ENCODE measurements at regions not wholly inside any gene's neighbourhood (a gene's known extent, or its start where the extent isn't known, plus 50 kb on each side); places are given as distances from the start of the nearest gene placed in this dataset.

- Histone ChIP-seq H3K4me3 (no peak overlapping the region), H3K27ac (no peak overlapping the region), H3K9me3 (no peaks in the 10 kb centered on the region), H3K36me3 (no peaks in the 10 kb centered on the region), H3K27me3 (no peaks in the 10 kb centered on the region), H3K4me1 (no peaks in the 10 kb centered on the region)
- 25 to 50% methylated on average over 1 of the region's 1 CpG for WGBS, 2 donors
- intact Hi-C loops (cut with DNase I) = no loop called here
- no peak for TF ChIP-seq CTCF (IDR thresholded peaks at IDR 0.05)
- DNase-seq = no peak
Measured at GRCh38 chr5:158390577-158390976, 531.6 kb upstream of the CLINT1 start.

GRCh38 chr5:158389786-158390185 lies 530.8 kb upstream of the CLINT1 start:
- Histone ChIP-seq H3K27ac (no peak overlapping the region), H3K36me3 (no peaks in the 10 kb centered on the region), H3K4me3 (no peak overlapping the region), H3K27me3 (no peaks in the 10 kb centered on the region), H3K4me1 (no peaks in the 10 kb centered on the region), H3K9me3 (no peaks in the 10 kb centered on the region)
- no peak for DNase-seq
- intact Hi-C loops (cut with DNase I) = no loop called here
- TF ChIP-seq POLR2A (IDR thresholded peaks at IDR 0.05) (no peak), CTCF (IDR thresholded peaks at IDR 0.05) (no peak)
- 51 to 70% methylated on average over 4 of the region's 4 CpGs for WGBS, 2 donors

- no peaks in the 10 kb centered on the region for H3K36me3 ChIP-seq
- WGBS, 2 donors = 82 to 89% methylated on average over 9 of the region's 9 CpGs
- TF ChIP-seq CTCF (IDR thresholded peaks at IDR 0.05) (no peak), POLR2A (IDR thresholded peaks at IDR 0.05) (no peak)
- no peak for DNase-seq
- no peak overlapping the region for H3K4me3 ChIP-seq
- H3K4me1 ChIP-seq = peaks cover 6 to 14% (median 8%) of the 10 kb centered on the region in 3 donors
- intact Hi-C loops (cut with DNase I) = no loop called here
- no peaks in the 10 kb centered on the region for H3K27me3 ChIP-seq
- H3K27ac ChIP-seq = no peak overlapping the region
- no peaks in the 10 kb centered on the region for H3K9me3 ChIP-seq
Measured at GRCh38 chr5:158388021-158388420, 529.1 kb upstream of the CLINT1 start.

GRCh38 chr5:158387499-158387898 lies 528.6 kb upstream of the CLINT1 start:
- intact Hi-C loops (cut with DNase I) = no loop called here
- 56 to 75% methylated on average over 1 of the region's 1 CpG for WGBS, 2 donors
- no peak for TF ChIP-seq POLR2A (IDR thresholded peaks at IDR 0.05)
- no peak for TF ChIP-seq CTCF (IDR thresholded peaks at IDR 0.05)

GRCh38 chr5:158385982-158386381 lies 527.0 kb upstream of the CLINT1 start:
- no peaks in the 10 kb centered on the region for H3K27me3 ChIP-seq
- no peaks in the 10 kb centered on the region for H3K9me3 ChIP-seq
- no peak for TF ChIP-seq CTCF (IDR thresholded peaks at IDR 0.05)
- no peak for TF ChIP-seq POLR2A (IDR thresholded peaks at IDR 0.05)
- H3K4me3 ChIP-seq = no peak overlapping the region
- peaks cover 10 to 34% (median 12%) of the 10 kb centered on the region in 3 donors for H3K4me1 ChIP-seq
- no peaks in the 10 kb centered on the region for H3K36me3 ChIP-seq
- no peak for DNase-seq
- no peak overlapping the region for H3K27ac ChIP-seq
- intact Hi-C loops (cut with DNase I) = no loop called here
- 58 to 74% methylated on average over 3 of the region's 3 CpGs for whole genome bisulfite sequencing, 2 donors

More at GRCh38 chr5:158387499-158387898, 528.6 kb upstream of the CLINT1 start:
- Histone ChIP-seq H3K27me3 (no peaks in the 10 kb centered on the region), H3K27ac (no peak overlapping the region), H3K4me3 (no peak overlapping the region), H3K4me1 (peaks cover 10 to 19% (median 12%) of the 10 kb centered on the region in 3 donors), H3K9me3 (no peaks in the 10 kb centered on the region), H3K36me3 (no peaks in the 10 kb centered on the region)
- no peak for DNase-seq
